Liver (tissue), 3 donors: ENCODE measurements at regions not wholly inside any gene's neighbourhood (a gene's known extent, or its start where the extent isn't known, plus 50 kb on each side); places are given as distances from the start of the nearest gene placed in this dataset.

Experiments
- ATF3 ChIP-seq: IDR thresholded peaks from 2 replicates; pipeline ENCODE4 v1.6.1; 2016; ENCODE audit warnings: antibody characterized with exemption
- CTCF ChIP-seq: fragments of 150-350 bp; IDR thresholded peaks from 2 replicates; pipeline ENCODE4 v1.5.1; 2017; ENCODE audit warnings: improper control_type of control experiment, low read depth, low read length; ENCODE audit not compliant: missing input control
- EGR1 ChIP-seq, 2 donors: IDR thresholded peaks; 2 replicates each; pipeline ENCODE4 v1.6.1; 2016 to 2018; ENCODE audit warnings: antibody characterized with exemption in 2 of 2, low read depth in 2 of 2
- JUND ChIP-seq, 2 donors: IDR thresholded peaks; 2 replicates each; pipeline ENCODE4 v1.6.1; 2016; ENCODE audit warnings: antibody characterized with exemption in 2 of 2
- REST ChIP-seq: IDR thresholded peaks from 2 replicates; pipeline ENCODE4 v1.6.1; 2016; ENCODE audit warnings: antibody characterized with exemption, mild to moderate bottlenecking
- RXRA ChIP-seq, 2 donors: IDR thresholded peaks; 2 replicates each; pipeline ENCODE4 v1.6.1; 2017 to 2018; ENCODE audit warnings: antibody characterized with exemption in 2 of 2, mild to moderate bottlenecking in 1 of 2
- YY1 ChIP-seq: IDR thresholded peaks from 2 replicates; pipeline ENCODE4 v1.6.1; 2016; ENCODE audit warnings: antibody characterized with exemption, mild to moderate bottlenecking
- donor health status: healthy.
- donor health status: healthy.

GRCh38 chr2:382728-383022 is 94.8 kb upstream of the ALKAL2 start:
- TF ChIP-seq JUND (IDR thresholded peaks at IDR 0.05) (no peak), REST (no peak), CTCF (no peak), YY1 (no peak), EGR1 (IDR thresholded peaks at IDR 0.05; ENCODE audit: low read depth in 2 of 2) (no peak), RXRA (IDR thresholded peaks at IDR 0.05) (no peak), ATF3 (no peak)
